GM12878 (cell line): ENCODE measurements at regions not wholly inside any gene's neighbourhood (a gene's known extent, or its start where the extent isn't known, plus 50 kb on each side); places are given as distances from the start of the nearest gene placed in this dataset.

Experiments
- IKZF1 ChIP-seq: fragments of 450-650 bp; conservative IDR thresholded peaks from 2 replicates; pipeline ENCODE4 v1.6.1; 2017; ENCODE audit warnings: antibody characterized with exemption, mild to moderate bottlenecking
- NR2C1 ChIP-seq: fragments of 450-650 bp; IDR thresholded peaks from 2 replicates; pipeline ENCODE4 v1.6.1; 2017; ENCODE audit warnings: antibody characterized with exemption, mild to moderate bottlenecking, moderate library complexity
- TF ChIP-seq, protein P1 (sequence below), 3 experiments: IDR thresholded peaks in 2 of 3; conservative IDR thresholded peaks in 1 of 3; 2 replicates each; pipeline ENCODE4 v1.5.1; 2011; ENCODE audit warnings: low read depth in 3 of 3, low read length in 3 of 3, mild to moderate bottlenecking in 3 of 3, control low read depth in 2 of 3, moderate library complexity in 2 of 3, inconsistent platforms in 1 of 3, mixed read lengths in 1 of 3; ENCODE audit not compliant: control insufficient read depth in 2 of 3, insufficient read depth in 1 of 3; ENCODE audit errors: extremely low read depth in 1 of 3
- TF ChIP-seq, protein P2 (sequence below): IDR thresholded peaks from 2 replicates; pipeline ENCODE4 v1.6.1; 2012; ENCODE audit warnings: mild to moderate bottlenecking, low read depth, low read length

DNA sequence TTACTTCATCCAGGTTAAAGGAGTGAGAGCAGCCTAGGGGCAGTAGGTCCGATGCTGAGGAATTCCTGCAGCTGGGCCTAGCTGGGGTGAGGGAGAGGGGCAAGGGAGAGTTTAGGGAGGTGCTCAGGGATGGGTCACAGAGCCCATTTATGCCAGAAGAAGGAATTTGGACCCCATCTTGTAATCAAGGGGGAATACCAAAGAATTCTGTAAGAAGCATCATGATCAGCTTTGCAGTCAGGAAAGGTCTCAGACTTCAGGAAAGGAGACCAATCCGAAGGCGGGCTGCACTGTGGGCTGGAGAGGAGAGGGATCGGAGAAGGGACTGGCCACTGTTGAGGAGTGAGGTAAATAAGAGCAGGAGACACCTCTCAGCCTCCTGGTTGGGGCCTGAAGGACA lies 566.6 kb upstream of the MGMT start:
- TF ChIP-seq, protein P1, sequence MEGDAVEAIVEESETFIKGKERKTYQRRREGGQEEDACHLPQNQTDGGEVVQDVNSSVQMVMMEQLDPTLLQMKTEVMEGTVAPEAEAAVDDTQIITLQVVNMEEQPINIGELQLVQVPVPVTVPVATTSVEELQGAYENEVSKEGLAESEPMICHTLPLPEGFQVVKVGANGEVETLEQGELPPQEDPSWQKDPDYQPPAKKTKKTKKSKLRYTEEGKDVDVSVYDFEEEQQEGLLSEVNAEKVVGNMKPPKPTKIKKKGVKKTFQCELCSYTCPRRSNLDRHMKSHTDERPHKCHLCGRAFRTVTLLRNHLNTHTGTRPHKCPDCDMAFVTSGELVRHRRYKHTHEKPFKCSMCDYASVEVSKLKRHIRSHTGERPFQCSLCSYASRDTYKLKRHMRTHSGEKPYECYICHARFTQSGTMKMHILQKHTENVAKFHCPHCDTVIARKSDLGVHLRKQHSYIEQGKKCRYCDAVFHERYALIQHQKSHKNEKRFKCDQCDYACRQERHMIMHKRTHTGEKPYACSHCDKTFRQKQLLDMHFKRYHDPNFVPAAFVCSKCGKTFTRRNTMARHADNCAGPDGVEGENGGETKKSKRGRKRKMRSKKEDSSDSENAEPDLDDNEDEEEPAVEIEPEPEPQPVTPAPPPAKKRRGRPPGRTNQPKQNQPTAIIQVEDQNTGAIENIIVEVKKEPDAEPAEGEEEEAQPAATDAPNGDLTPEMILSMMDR (IDR thresholded peaks at IDR 0.05 in 2 of 3, conservative IDR thresholded peaks at IDR 0.05 in 1 of 3; ENCODE audit: control insufficient read depth in 2 of 3, extremely low read depth in 1 of 3, insufficient read depth in 1 of 3, low read depth in 3 of 3, low read length in 3 of 3): no peak
- TF ChIP-seq, protein P2, sequence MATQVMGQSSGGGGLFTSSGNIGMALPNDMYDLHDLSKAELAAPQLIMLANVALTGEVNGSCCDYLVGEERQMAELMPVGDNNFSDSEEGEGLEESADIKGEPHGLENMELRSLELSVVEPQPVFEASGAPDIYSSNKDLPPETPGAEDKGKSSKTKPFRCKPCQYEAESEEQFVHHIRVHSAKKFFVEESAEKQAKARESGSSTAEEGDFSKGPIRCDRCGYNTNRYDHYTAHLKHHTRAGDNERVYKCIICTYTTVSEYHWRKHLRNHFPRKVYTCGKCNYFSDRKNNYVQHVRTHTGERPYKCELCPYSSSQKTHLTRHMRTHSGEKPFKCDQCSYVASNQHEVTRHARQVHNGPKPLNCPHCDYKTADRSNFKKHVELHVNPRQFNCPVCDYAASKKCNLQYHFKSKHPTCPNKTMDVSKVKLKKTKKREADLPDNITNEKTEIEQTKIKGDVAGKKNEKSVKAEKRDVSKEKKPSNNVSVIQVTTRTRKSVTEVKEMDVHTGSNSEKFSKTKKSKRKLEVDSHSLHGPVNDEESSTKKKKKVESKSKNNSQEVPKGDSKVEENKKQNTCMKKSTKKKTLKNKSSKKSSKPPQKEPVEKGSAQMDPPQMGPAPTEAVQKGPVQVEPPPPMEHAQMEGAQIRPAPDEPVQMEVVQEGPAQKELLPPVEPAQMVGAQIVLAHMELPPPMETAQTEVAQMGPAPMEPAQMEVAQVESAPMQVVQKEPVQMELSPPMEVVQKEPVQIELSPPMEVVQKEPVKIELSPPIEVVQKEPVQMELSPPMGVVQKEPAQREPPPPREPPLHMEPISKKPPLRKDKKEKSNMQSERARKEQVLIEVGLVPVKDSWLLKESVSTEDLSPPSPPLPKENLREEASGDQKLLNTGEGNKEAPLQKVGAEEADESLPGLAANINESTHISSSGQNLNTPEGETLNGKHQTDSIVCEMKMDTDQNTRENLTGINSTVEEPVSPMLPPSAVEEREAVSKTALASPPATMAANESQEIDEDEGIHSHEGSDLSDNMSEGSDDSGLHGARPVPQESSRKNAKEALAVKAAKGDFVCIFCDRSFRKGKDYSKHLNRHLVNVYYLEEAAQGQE: no peak
- TF ChIP-seq IKZF1: no peak
- TF ChIP-seq NR2C1: no peak
